ENCODE measurements at regions not wholly inside any gene's neighbourhood (a gene's known extent, or its start where the extent isn't known, plus 50 kb on each side); places are given as distances from the start of the nearest gene placed in this dataset.

DNA sequence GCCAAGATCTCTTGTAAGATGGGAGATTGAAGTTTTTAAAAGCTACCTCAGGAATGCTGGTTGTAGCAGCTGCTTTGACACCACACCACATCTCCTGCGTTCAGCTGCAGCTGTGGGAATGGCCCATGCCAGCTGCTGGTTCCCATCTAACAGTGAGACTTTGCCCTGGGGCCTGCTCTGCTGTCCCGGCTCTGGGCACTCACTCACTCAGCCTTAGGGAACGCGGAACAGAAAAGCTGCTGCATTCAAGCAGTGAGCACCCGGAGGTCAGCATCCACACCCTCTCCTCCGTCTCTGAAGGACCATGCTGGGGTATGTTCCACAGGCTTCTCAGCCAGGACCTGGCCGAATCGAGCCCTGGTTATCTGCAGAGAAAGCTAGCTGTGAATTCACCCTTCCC is 197.1 kb upstream of the CXCL12 start:
- intact Hi-C loops (cut with micrococcal nuclease), result no loop called here
- Mint-ChIP-seq H3K36me3 (ENCODE audit: low read depth) (no peaks in the 10 kb centered on the region), H3K4me3 (no peak overlapping the region), H3K27ac (no peak overlapping the region), H3K9me3 (no peaks in the 10 kb centered on the region), H3K4me1 (no peaks in the 10 kb centered on the region), H3K27me3 (no peaks in the 10 kb centered on the region)
- ChIA-PET POLR2A (no interaction called here), CTCF (no interaction called here)
- TF ChIP-seq, protein P1, sequence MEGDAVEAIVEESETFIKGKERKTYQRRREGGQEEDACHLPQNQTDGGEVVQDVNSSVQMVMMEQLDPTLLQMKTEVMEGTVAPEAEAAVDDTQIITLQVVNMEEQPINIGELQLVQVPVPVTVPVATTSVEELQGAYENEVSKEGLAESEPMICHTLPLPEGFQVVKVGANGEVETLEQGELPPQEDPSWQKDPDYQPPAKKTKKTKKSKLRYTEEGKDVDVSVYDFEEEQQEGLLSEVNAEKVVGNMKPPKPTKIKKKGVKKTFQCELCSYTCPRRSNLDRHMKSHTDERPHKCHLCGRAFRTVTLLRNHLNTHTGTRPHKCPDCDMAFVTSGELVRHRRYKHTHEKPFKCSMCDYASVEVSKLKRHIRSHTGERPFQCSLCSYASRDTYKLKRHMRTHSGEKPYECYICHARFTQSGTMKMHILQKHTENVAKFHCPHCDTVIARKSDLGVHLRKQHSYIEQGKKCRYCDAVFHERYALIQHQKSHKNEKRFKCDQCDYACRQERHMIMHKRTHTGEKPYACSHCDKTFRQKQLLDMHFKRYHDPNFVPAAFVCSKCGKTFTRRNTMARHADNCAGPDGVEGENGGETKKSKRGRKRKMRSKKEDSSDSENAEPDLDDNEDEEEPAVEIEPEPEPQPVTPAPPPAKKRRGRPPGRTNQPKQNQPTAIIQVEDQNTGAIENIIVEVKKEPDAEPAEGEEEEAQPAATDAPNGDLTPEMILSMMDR (IDR thresholded peaks at IDR 0.05), result no peak
- ATAC-seq (ENCODE audit: low read depth), result no peak
- DNase-seq, result no peak

DNA sequence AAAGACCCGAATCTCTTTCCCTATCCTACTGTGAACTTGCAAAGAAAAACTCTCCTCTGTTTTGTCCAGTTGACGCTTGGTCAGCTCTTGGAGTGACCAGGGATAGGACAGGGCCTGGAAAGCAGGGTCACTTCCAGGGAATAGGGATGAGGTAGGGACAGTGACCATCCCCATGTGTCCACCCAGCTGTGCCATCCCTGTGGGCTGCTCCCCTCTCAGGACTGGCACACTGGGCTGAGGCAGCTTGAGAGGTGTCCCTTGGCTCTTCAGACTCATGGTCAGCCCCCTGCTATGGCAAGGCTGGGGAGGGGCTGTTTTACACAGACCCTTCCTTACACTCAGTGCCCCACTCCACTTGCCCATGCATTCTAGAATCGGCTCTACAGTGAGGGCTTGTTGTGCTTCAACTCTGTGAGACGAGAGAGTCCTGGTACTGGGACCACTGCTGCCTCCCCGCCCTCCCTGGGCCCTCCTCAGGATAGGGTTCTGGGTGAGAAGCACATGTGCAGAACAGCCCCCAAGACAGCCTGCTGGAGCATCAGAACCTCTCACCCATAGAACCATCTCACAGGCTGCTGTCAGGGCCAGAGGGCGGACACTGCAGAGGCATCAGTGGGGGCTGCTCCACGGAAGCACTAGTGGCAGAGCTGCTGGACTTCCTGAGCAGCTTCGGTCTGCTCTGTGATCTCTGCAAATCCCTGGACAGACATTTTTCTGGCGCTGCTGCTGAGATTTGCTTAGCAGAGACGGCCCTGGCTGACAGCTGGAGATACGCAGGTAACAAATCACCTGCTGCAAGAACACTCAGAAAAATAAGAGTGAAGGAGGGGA is 202.8 kb upstream of the CXCL12 start:
- DNase-seq (no peak), ATAC-seq (ENCODE audit: low read depth) (no peak)
- no peak overlapping the region for H3K4me3 Mint-ChIP-seq
- CTCF ChIA-PET, result no interaction called here
- H3K27me3 Mint-ChIP-seq, result no peaks in the 10 kb centered on the region
- intact Hi-C loops (cut with micrococcal nuclease), result no loop called here
- H3K36me3 Mint-ChIP-seq (ENCODE audit: low read depth), result no peaks in the 10 kb centered on the region
- H3K4me1 Mint-ChIP-seq, result no peaks in the 10 kb centered on the region
- TF ChIP-seq, protein P1 (IDR thresholded peaks at IDR 0.05), result no peak
- no peak overlapping the region for H3K27ac Mint-ChIP-seq
- POLR2A ChIA-PET, result no interaction called here
- H3K9me3 Mint-ChIP-seq, result no peaks in the 10 kb centered on the region

DNA sequence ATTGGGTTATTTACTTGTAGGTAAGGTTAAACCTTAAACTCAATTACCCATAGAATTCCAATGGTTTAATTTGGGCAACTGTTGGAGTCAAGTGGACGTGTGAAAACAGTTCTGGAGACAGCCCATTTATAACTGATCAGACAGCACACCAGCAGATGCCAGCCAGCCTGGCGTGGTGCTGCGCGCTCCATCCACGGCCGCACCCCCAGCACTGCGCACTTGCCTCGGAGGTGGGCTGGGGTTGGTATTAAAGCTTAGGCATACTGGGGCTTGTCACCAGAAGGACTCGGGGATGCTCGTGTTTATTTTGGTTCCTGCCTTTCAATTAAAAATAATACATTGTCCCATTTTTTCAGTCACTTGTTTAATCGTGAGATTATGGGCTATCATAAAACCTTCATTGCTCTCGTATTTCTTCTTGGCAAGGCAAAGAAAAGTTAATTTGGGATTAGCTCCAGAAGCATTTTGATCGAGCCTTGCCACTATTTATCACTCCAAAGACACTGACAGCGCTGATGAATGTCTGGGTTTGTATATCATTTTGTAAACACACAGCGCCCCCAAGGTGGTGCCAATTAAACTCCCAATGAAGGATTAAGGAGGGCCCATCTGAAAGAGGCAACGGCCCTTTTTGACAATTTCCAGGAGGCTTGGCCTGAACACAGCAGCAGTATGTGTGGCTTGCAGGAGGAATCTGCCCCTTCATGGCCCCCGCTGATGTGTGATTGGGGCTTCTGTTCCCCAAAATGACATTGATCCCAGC is 204.5 kb upstream of the CXCL12 start:
- H3K27me3 Mint-ChIP-seq, result peaks cover 2% of the 10 kb centered on the region
- H3K4me3 Mint-ChIP-seq, result no peak overlapping the region
- DNase-seq (no peak), ATAC-seq (ENCODE audit: low read depth) (no peak)
- H3K27ac Mint-ChIP-seq, result no peak overlapping the region
- no peaks in the 10 kb centered on the region for H3K4me1 Mint-ChIP-seq
- H3K36me3 Mint-ChIP-seq (ENCODE audit: low read depth), result no peaks in the 10 kb centered on the region
- ChIA-PET POLR2A (no interaction called here), CTCF (no interaction called here)
- H3K9me3 Mint-ChIP-seq, result no peaks in the 10 kb centered on the region
- TF ChIP-seq, protein P1 (IDR thresholded peaks at IDR 0.05), result no peak
- intact Hi-C loops (cut with micrococcal nuclease), result no loop called here

DNA sequence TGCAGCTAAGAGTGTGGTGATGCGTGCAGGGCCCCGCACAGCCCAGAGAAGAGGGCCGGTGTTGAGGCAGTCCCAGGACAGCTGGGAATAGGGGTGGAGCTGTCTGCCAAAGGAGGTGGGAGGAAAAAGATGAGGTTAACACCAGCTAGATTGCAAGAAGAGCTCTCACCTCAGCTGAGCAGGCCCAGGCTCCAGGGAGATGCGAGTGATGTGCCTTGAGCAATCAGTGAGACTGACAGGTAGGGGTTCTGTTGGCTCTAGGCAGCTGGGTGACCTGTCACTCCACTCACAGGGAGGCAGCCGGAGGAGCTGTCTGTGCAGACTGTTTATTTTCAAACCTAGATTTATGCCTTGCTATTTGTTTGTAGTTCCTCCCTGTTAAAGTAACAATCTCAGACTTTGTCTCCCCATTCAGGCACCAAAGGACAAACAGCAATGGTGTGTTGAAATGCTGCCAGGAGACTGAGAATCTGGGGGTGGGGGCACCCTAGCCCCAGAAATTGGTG is 205.1 kb upstream of the CXCL12 start:
- no peak for ATAC-seq (ENCODE audit: low read depth)
- no peak overlapping the region for H3K27ac Mint-ChIP-seq
- intact Hi-C loops (cut with micrococcal nuclease), result no loop called here
- TF ChIP-seq, protein P1 (IDR thresholded peaks at IDR 0.05), result no peak
- H3K27me3 Mint-ChIP-seq, result peaks cover 2% of the 10 kb centered on the region
- H3K9me3 Mint-ChIP-seq, result no peaks in the 10 kb centered on the region
- H3K36me3 Mint-ChIP-seq (ENCODE audit: low read depth), result no peaks in the 10 kb centered on the region
- no peak overlapping the region for H3K4me3 Mint-ChIP-seq
- ChIA-PET POLR2A (no interaction called here), CTCF (no interaction called here)
- no peaks in the 10 kb centered on the region for H3K4me1 Mint-ChIP-seq
- DNase-seq, result no peak

DNA sequence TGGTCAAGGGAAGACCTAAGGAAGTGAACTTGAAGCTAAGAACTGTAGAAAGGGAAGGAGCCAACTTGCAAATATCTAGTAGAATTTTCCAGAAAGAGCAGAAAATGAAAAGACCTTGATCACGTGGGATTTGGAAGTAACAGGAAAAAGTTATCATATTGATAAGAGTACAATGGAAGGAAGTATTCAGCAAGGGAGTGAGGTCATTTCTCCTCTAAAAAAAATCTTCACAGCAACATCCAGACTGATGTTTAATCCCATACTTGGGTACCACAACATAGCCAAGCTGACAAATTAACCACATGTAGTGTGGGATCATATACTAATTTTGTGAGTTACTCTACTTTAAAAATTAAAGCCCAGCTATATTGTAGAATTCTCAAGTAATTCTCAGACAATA is 207.0 kb upstream of the CXCL12 start:
- Mint-ChIP-seq H3K27ac (no peak overlapping the region), H3K36me3 (ENCODE audit: low read depth) (no peaks in the 10 kb centered on the region), H3K4me3 (no peak overlapping the region), H3K4me1 (no peaks in the 10 kb centered on the region), H3K27me3 (peaks cover 2% of the 10 kb centered on the region), H3K9me3 (no peaks in the 10 kb centered on the region)
- DNase-seq, result no peak
- intact Hi-C loops (cut with micrococcal nuclease), result no loop called here
- TF ChIP-seq, protein P1 (IDR thresholded peaks at IDR 0.05), result no peak
- no peak for ATAC-seq (ENCODE audit: low read depth)
- ChIA-PET POLR2A (no interaction called here), CTCF (no interaction called here)

Data from activated B cell treated with CpG ODN at 0.5 μM for 24 hours (primary cell).